IMR-90 (cell line): ENCODE measurements at regions not wholly inside any gene's neighbourhood (a gene's known extent, or its start where the extent isn't known, plus 50 kb on each side); places are given as distances from the start of the nearest gene placed in this dataset.

Experiments
- ATAC-seq: fragments of 200-7000 bp; cut with Tn5 transposase; 2 replicates; pipeline ENCODE4 v1.9.1; 2020; ENCODE audit warnings: low read depth, mild to moderate bottlenecking, moderate library complexity
- BruUV-seq: library from RNA; stranded (reverse); fragments of 400-500 nt; replicated peaks from 2 replicates; lab custom pipeline; 2021; lab: Mats Ljungman, UMichigan
- CTCF ChIA-PET: fragments of 300-600 bp; formaldehyde crosslinking; extraction: SDS; loops from one replicate; lab custom pipeline; 2021; ENCODE audit warnings: antibody characterized with exemption; lab: Yijun Ruan, JAX
- POLR2A ChIA-PET: fragments of 300-600 bp; sonication (Branson Sonifier 250); formaldehyde crosslinking; loops from one replicate; lab custom pipeline; 2022; ENCODE audit warnings: antibody characterized with exemption; ENCODE audit not compliant: unreplicated experiment; lab: Charles Lee
- DNase-seq: peaks from one replicate; pipeline ENCODE4 v3.0.0; 2013
- H2AFZ ChIP-seq: replicated peaks from 2 replicates; pipeline ENCODE3; 2013; ENCODE audit warnings: low read length, mild to moderate bottlenecking; ENCODE audit not compliant: poor library complexity
- H2AK5ac ChIP-seq: 2 replicates; pipeline ENCODE4 v1.6.1; 2013; ENCODE audit warnings: low read depth, low read length, inconsistent platforms
- H2AK9ac ChIP-seq: replicated peaks from 2 replicates; pipeline ENCODE3; 2013; ENCODE audit warnings: mild to moderate bottlenecking, low read depth, low read length, moderate library complexity; ENCODE audit not compliant: poor library complexity
- H2BK120ac ChIP-seq: 2 replicates; pipeline ENCODE4 v1.6.1; 2013; ENCODE audit warnings: low read depth, low read length, inconsistent platforms
- H2BK15ac ChIP-seq: 3 replicates; pipeline ENCODE4 v1.6.1; 2013; ENCODE audit warnings: low read depth, low read length, inconsistent platforms
- H2BK20ac ChIP-seq: 2 replicates; pipeline ENCODE4 v1.6.1; 2013; ENCODE audit warnings: low read depth, mild to moderate bottlenecking, inconsistent platforms, low read length, moderate library complexity
- H2BK5ac ChIP-seq: 2 replicates; pipeline ENCODE4 v1.6.1; 2013; ENCODE audit warnings: mild to moderate bottlenecking, low read depth, low read length, inconsistent platforms; ENCODE audit not compliant: poor library complexity, severe bottlenecking
- H3K14ac ChIP-seq: replicated peaks from 2 replicates; pipeline ENCODE4 v1.6.1; 2013; ENCODE audit warnings: low read depth, low read length, inconsistent platforms
- H3K18ac ChIP-seq: 2 replicates; pipeline ENCODE4 v1.6.1; 2013; ENCODE audit warnings: low read depth, low read length, control low read depth
- H3K23ac ChIP-seq: 2 replicates; pipeline ENCODE4 v1.6.1; 2013; ENCODE audit warnings: low read depth, low read length, inconsistent platforms
- H3K27ac ChIP-seq: 2 replicates; pipeline ENCODE4 v1.5.1; 2013; ENCODE audit warnings: mild to moderate bottlenecking, control low read depth, low read length; ENCODE audit not compliant: insufficient read depth
- H3K27me3 ChIP-seq: 2 replicates; pipeline ENCODE4 v1.6.1; 2013; ENCODE audit warnings: low read length; ENCODE audit not compliant: control insufficient read depth, insufficient read depth
- H3K36me3 ChIP-seq: 2 replicates; pipeline ENCODE4 v1.6.1; 2013; ENCODE audit warnings: low read length, mixed read lengths; ENCODE audit not compliant: control insufficient read depth, insufficient read depth
- H3K4ac ChIP-seq: 2 replicates; pipeline ENCODE4 v1.6.1; 2013; ENCODE audit warnings: low read depth, low read length, inconsistent platforms
- H3K4me1 ChIP-seq: 2 replicates; pipeline ENCODE4 v1.6.1; 2013; ENCODE audit warnings: low read length, mixed read lengths; ENCODE audit not compliant: control insufficient read depth, insufficient read depth
- H3K4me2 ChIP-seq: 2 replicates; pipeline ENCODE4 v1.6.1; 2013; ENCODE audit warnings: low read depth, mild to moderate bottlenecking, control low read depth, low read length, moderate library complexity
- H3K4me3 ChIP-seq: 2 replicates; pipeline ENCODE4 v1.5.1; 2013; ENCODE audit warnings: low read depth, mild to moderate bottlenecking, control low read depth, low read length, moderate library complexity; ENCODE audit not compliant: insufficient read depth
- H3K56ac ChIP-seq: 2 replicates; pipeline ENCODE4 v1.6.1; 2013; ENCODE audit warnings: low read length, inconsistent platforms; ENCODE audit not compliant: insufficient read depth; ENCODE audit errors: extremely low read depth
- H3K79me1 ChIP-seq, 2 experiments: 2 replicates each; pipeline ENCODE4 v1.6.1; 2013; ENCODE audit warnings: low read length in 2 of 2, inconsistent platforms in 1 of 2, low read depth in 1 of 2
- H3K9ac ChIP-seq: 2 replicates; pipeline ENCODE4 v1.6.1; 2013; ENCODE audit warnings: low read depth, low read length, control low read depth
- H3K9me1 ChIP-seq: 2 replicates; pipeline ENCODE4 v1.6.1; 2013; ENCODE audit warnings: low read length, inconsistent platforms; ENCODE audit not compliant: insufficient read depth
- H3K9me3 ChIP-seq: 2 replicates; pipeline ENCODE4 v1.6.1; 2013; ENCODE audit warnings: low read length; ENCODE audit not compliant: control insufficient read depth, insufficient read depth
- H4K20me1 ChIP-seq: 2 replicates; pipeline ENCODE4 v1.6.1; 2013; ENCODE audit warnings: low read length, inconsistent platforms; ENCODE audit not compliant: insufficient read depth
- H4K5ac ChIP-seq: 2 replicates; pipeline ENCODE4 v1.6.1; 2013; ENCODE audit warnings: mild to moderate bottlenecking, low read depth, low read length, control low read depth
- H4K8ac ChIP-seq, 2 experiments: 2 replicates each; pipeline ENCODE4 v1.6.1; 2013; ENCODE audit warnings: low read depth in 2 of 2, low read length in 2 of 2, control low read depth in 1 of 2, inconsistent platforms in 1 of 2
- H4K91ac ChIP-seq: 2 replicates; pipeline ENCODE4 v1.6.1; 2013; ENCODE audit warnings: low read depth, low read length, inconsistent platforms; ENCODE audit not compliant: insufficient read depth
- BHLHE40 ChIP-seq: fragments of 150-350 bp; IDR thresholded peaks from 2 replicates; pipeline ENCODE4 v1.6.1; 2016; ENCODE audit warnings: mild to moderate bottlenecking, low read depth, low read length
- CEBPB ChIP-seq: IDR thresholded peaks from 2 replicates; pipeline ENCODE4 v1.6.1; 2012; ENCODE audit warnings: low read depth, low read length, improper control_type of control experiment
- CHD1 ChIP-seq: IDR thresholded peaks from 2 replicates; pipeline ENCODE4 v1.6.1; 2012; ENCODE audit warnings: low read depth, low read length, improper control_type of control experiment
- CTCF ChIP-seq: conservative IDR thresholded peaks from 2 replicates; pipeline ENCODE4 v1.5.1; 2012; ENCODE audit warnings: mild to moderate bottlenecking, low read depth, low read length, improper control_type of control experiment
- ELK1 ChIP-seq: fragments of 150-350 bp; IDR thresholded peaks from 2 replicates; pipeline ENCODE4 v1.6.1; 2016; ENCODE audit warnings: low read depth, mild to moderate bottlenecking, low read length, moderate library complexity, borderline replicate concordance
- FOS ChIP-seq: fragments of 150-350 bp; IDR thresholded peaks from 2 replicates; pipeline ENCODE4 v1.6.1; 2016; ENCODE audit warnings: low read depth, low read length
- MAFK ChIP-seq: IDR thresholded peaks from 2 replicates; pipeline ENCODE4 v1.6.1; 2012; ENCODE audit warnings: low read depth, low read length, improper control_type of control experiment
- MAZ ChIP-seq: IDR thresholded peaks from 2 replicates; pipeline ENCODE4 v1.6.1; 2012; ENCODE audit warnings: low read depth, mild to moderate bottlenecking, low read length, improper control_type of control experiment, moderate library complexity, borderline replicate concordance
- MXI1 ChIP-seq: IDR thresholded peaks from 2 replicates; pipeline ENCODE4 v1.6.1; 2012; ENCODE audit warnings: low read depth, mild to moderate bottlenecking, low read length, moderate library complexity, borderline replicate concordance
- NFE2L2 ChIP-seq: fragments of 150-350 bp; IDR thresholded peaks from 2 replicates; pipeline ENCODE4 v1.6.1; 2016; ENCODE audit warnings: low read depth, mild to moderate bottlenecking, low read length
- POLR2A ChIP-seq: IDR thresholded peaks from 2 replicates; pipeline ENCODE4 v1.6.1; 2012; ENCODE audit warnings: mild to moderate bottlenecking, low read depth, low read length
- RAD21 ChIP-seq: IDR thresholded peaks from 2 replicates; pipeline ENCODE4 v1.6.1; 2012; ENCODE audit warnings: low read length, improper control_type of control experiment
- RCOR1 ChIP-seq: IDR thresholded peaks from 2 replicates; pipeline ENCODE4 v1.6.1; 2012; ENCODE audit warnings: mild to moderate bottlenecking, low read length, improper control_type of control experiment; ENCODE audit not compliant: insufficient replicate concordance
- RFX5 ChIP-seq: IDR thresholded peaks from 2 replicates; pipeline ENCODE4 v1.8.0; 2012; ENCODE audit warnings: low read depth, mild to moderate bottlenecking, low read length, moderate library complexity
- SMC3 ChIP-seq: fragments of 150-350 bp; IDR thresholded peaks from 2 replicates; pipeline ENCODE4 v1.6.1; 2016; ENCODE audit warnings: low read depth, mild to moderate bottlenecking, antibody characterized with exemption, low read length, moderate library complexity
- USF2 ChIP-seq: fragments of 150-350 bp; IDR thresholded peaks from 2 replicates; pipeline ENCODE4 v1.6.1; 2017; ENCODE audit warnings: mild to moderate bottlenecking, antibody characterized with exemption, low read length, low read depth
- WGBS, 2 experiments: methylation state at CpG; one replicate each; pipeline versions ENCODE4 v1.1.5 to v1.1.7; 2013; ENCODE audit warnings: missing lambda C conversion rate in 2 of 2; ENCODE audit not compliant: insufficient read length in 1 of 2; ENCODE audit errors: extremely low coverage in 2 of 2; 5-methylcytosine and 5-hydroxymethylcytosine counted together
- dilution Hi-C: fragments of 300-500 bp; cut with HindIII; formaldehyde crosslinking; loops from one replicate; pipeline ENCODE4 v1.14.3; 2018; ENCODE audit warnings: low sequenced_read_pairs; ENCODE audit not compliant: unreplicated experiment
- in situ Hi-C: fragments of 300-500 bp; cut with MboI; formaldehyde crosslinking; loops from 3 replicates; pipeline ENCODE4 v1.14.3; 2019; ENCODE audit warnings: low sequenced_read_pairs, inconsistent platforms, mixed read lengths
- intact Hi-C: fragments of 100-400 bp; cut with micrococcal nuclease; formaldehyde crosslinking; loops from 2 replicates; pipeline ENCODE4 v1.10.0; 2022

- dilution Hi-C loops: no loop called here
These were observed 820.7 kb upstream of the HS6ST1 start for GRCh38 chr2:129139380-129139779.

More at GRCh38 chr2:129139380-129139779, 820.7 kb upstream of the HS6ST1 start:
- no peak for ATAC-seq
- in situ Hi-C loops: no loop called here
- Histone ChIP-seq H3K23ac (no peak overlapping the region), H3K9me3 (peaks cover 3% of the 10 kb centered on the region; the same call in 1 of the 2 replicates), H2BK120ac (no peak overlapping the region), H3K27me3 (no peaks in the 10 kb centered on the region), H3K9me1 (no peaks in the 10 kb centered on the region), H4K91ac (no peak overlapping the region), H3K18ac (no peak overlapping the region), H3K4me1 (no peaks in the 10 kb centered on the region), H3K56ac (no peak overlapping the region), H2AFZ (no peak overlapping the region), H3K4me3 (no peak overlapping the region), H3K79me1 (no peaks in the 10 kb centered on the region), H3K27ac (no peak overlapping the region), H2AK9ac (no peak overlapping the region), H3K36me3 (no peaks in the 10 kb centered on the region), H2BK5ac (no peak overlapping the region), H4K20me1 (no peaks in the 10 kb centered on the region), H4K8ac (no peak overlapping the region), H2BK20ac (no peak overlapping the region), H3K4ac (no peak overlapping the region), H3K14ac (no peak overlapping the region), H4K5ac (no peak overlapping the region), H3K4me2 (no peak overlapping the region), H2BK15ac (no peak overlapping the region), H3K9ac (no peak overlapping the region), H2AK5ac (no peak overlapping the region)
- no peak for DNase-seq
- POLR2A ChIA-PET: no interaction called here
- CTCF ChIA-PET: no interaction called here
- BruUV-seq: no TSS peak
- no CpG with 5 or more reads among the region's 2 CpGs for WGBS, 2 experiments
- intact Hi-C loops: no loop called here
- TF ChIP-seq MAZ (no peak), NFE2L2 (no peak), CHD1 (no peak), RAD21 (no peak), BHLHE40 (no peak), FOS (no peak), MXI1 (no peak), RFX5 (no peak), USF2 (no peak), SMC3 (no peak), CEBPB (no peak), POLR2A (no peak), ELK1 (no peak), MAFK (no peak), RCOR1 (no peak), CTCF (no peak)
